OCI-LY7 (cell line): ENCODE measurements at regions not wholly inside any gene's neighbourhood (a gene's known extent, or its start where the extent isn't known, plus 50 kb on each side); places are given as distances from the start of the nearest gene placed in this dataset.

Experiments
- BruUV-seq: library from RNA; stranded (reverse); fragments of 400-500 nt; replicated peaks from 2 replicates; lab custom pipeline; 2021; lab: Mats Ljungman, UMichigan
- CTCF ChIA-PET: fragments of 300-600 bp; sonication (Branson Sonifier 250); formaldehyde crosslinking; loops from one replicate; lab custom pipeline; 2022; ENCODE audit warnings: antibody characterized with exemption; ENCODE audit not compliant: unreplicated experiment; lab: Charles Lee
- POLR2A ChIA-PET: fragments of 300-600 bp; sonication (Branson Sonifier 250); formaldehyde crosslinking; loops from one replicate; lab custom pipeline; 2022; ENCODE audit warnings: antibody characterized with exemption; lab: Charles Lee
- DNase-seq: peaks from one replicate; pipeline ENCODE4 v3.0.0-alpha.2; 2015; ENCODE audit warnings: low spot score
- H2AFZ ChIP-seq: fragments of 200-600 bp; sonication (generic), shearing (Covaris generic); 2 replicates; pipeline ENCODE4 v1.6.1; 2014; ENCODE audit warnings: mild to moderate bottlenecking, antibody characterized with exemption, low read length, moderate library complexity
- H3K27ac ChIP-seq: fragments of 200-600 bp; sonication (generic); 2 replicates; pipeline ENCODE4 v1.5.1; 2014; ENCODE audit warnings: mixed run types, low read depth, mild to moderate bottlenecking, moderate library complexity, low read length, inconsistent platforms; ENCODE audit not compliant: poor library complexity, severe bottlenecking
- H3K36me3 ChIP-seq: fragments of 200-600 bp; sonication (generic); 2 replicates; pipeline ENCODE4 v1.6.1; 2014; ENCODE audit warnings: mild to moderate bottlenecking, antibody characterized with exemption, low read length, moderate library complexity, mixed read lengths; ENCODE audit not compliant: insufficient read depth
- H3K4me1 ChIP-seq: fragments of 200-600 bp; sonication (generic); 2 replicates; pipeline ENCODE4 v1.5.1; 2014; ENCODE audit warnings: mild to moderate bottlenecking, low read length; ENCODE audit not compliant: insufficient read depth, poor library complexity, severe bottlenecking
- H3K4me2 ChIP-seq: fragments of 200-600 bp; sonication (generic); 2 replicates; pipeline ENCODE4 v1.6.1; 2014; ENCODE audit warnings: mild to moderate bottlenecking, low read length
- H3K4me3 ChIP-seq: fragments of 200-600 bp; sonication (generic); 2 replicates; pipeline ENCODE4 v1.5.1; 2014; ENCODE audit warnings: mild to moderate bottlenecking, low read depth, low read length; ENCODE audit not compliant: poor library complexity, severe bottlenecking
- H3K79me2 ChIP-seq: fragments of 200-600 bp; sonication (generic); 2 replicates; pipeline ENCODE4 v1.6.1; 2016; ENCODE audit warnings: low read depth, mild to moderate bottlenecking, low read length, moderate library complexity, mixed read lengths; ENCODE audit not compliant: insufficient read depth
- H3K9me2 ChIP-seq: fragments of 200-600 bp; sonication (generic); 2 replicates; pipeline ENCODE4 v1.6.1; 2016; ENCODE audit warnings: mild to moderate bottlenecking, low read length, mixed read lengths; ENCODE audit not compliant: insufficient read depth
- H3K9me3 ChIP-seq: fragments of 200-600 bp; sonication (generic); 2 replicates; pipeline ENCODE4 v1.6.1; 2014; ENCODE audit warnings: mild to moderate bottlenecking, mixed run types, low read length, mixed read lengths
- H4K20me1 ChIP-seq: fragments of 200-600 bp; sonication (generic); 2 replicates; pipeline ENCODE4 v1.6.1; 2014; ENCODE audit warnings: mild to moderate bottlenecking, antibody characterized with exemption, low read length, moderate library complexity, mixed read lengths; ENCODE audit not compliant: insufficient read depth
- EZH2phosphoT487 ChIP-seq: fragments of 200-600 bp; sonication (generic); IDR thresholded peaks from 2 replicates; pipeline ENCODE4 v1.6.1; 2018; ENCODE audit warnings: low read depth, borderline replicate concordance, mild to moderate bottlenecking, mixed run types, antibody characterized with exemption, low read length, moderate library complexity, mixed read lengths
- intact Hi-C: fragments of 100-400 bp; cut with micrococcal nuclease; formaldehyde crosslinking; loops from one replicate; pipeline ENCODE4 v1.10.0; 2022; ENCODE audit not compliant: unreplicated experiment
- TF ChIP-seq, protein P1 (sequence below): fragments of 200-600 bp; sonication (generic); conservative IDR thresholded peaks from 2 replicates; pipeline ENCODE4 v1.5.1; 2014; ENCODE audit warnings: mild to moderate bottlenecking, antibody characterized with exemption, low read length, moderate library complexity, mixed read lengths

DNA sequence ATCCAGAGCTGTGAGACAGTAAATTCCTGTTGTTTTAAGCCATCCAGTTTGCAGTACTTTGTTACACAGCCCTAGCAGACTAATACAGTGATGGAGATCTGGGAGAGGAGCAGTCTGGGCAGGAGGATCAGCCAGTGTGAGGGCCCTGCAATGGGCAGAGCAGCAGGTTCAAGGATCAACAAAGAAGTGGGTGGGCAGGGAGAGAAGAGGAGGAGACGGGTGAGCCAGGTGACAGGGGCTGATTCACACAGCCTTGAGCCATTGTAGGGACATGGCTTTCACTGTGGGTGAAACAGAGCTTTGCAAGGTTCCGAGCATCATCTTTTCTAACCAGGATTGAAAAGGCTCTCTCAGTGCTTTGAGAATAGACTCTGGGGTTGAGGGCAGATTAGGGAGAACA lies 88.2 kb upstream of the MVB12B start:
- no peak overlapping the region for H3K27ac ChIP-seq
- no peak overlapping the region for H3K4me3 ChIP-seq
- BruUV-seq = no TSS peak
- H3K4me2 ChIP-seq = no peak overlapping the region
- TF ChIP-seq EZH2phosphoT487 = no peak
- TF ChIP-seq, protein P1, sequence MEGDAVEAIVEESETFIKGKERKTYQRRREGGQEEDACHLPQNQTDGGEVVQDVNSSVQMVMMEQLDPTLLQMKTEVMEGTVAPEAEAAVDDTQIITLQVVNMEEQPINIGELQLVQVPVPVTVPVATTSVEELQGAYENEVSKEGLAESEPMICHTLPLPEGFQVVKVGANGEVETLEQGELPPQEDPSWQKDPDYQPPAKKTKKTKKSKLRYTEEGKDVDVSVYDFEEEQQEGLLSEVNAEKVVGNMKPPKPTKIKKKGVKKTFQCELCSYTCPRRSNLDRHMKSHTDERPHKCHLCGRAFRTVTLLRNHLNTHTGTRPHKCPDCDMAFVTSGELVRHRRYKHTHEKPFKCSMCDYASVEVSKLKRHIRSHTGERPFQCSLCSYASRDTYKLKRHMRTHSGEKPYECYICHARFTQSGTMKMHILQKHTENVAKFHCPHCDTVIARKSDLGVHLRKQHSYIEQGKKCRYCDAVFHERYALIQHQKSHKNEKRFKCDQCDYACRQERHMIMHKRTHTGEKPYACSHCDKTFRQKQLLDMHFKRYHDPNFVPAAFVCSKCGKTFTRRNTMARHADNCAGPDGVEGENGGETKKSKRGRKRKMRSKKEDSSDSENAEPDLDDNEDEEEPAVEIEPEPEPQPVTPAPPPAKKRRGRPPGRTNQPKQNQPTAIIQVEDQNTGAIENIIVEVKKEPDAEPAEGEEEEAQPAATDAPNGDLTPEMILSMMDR = no peak
- intact Hi-C loops = no loop called here
- DNase-seq = no peak
- no peaks in the 10 kb centered on the region for H3K36me3 ChIP-seq
- no peak overlapping the region for H2AFZ ChIP-seq
- no peaks in the 10 kb centered on the region for H4K20me1 ChIP-seq
- no peaks in the 10 kb centered on the region for H3K9me2 ChIP-seq
- POLR2A ChIA-PET = no interaction called here
- peaks cover 9% of the 10 kb centered on the region for H3K4me1 ChIP-seq
- H3K9me3 ChIP-seq = 0 out of 2 replicates have a peak, but pooled peaks cover 3% of the 10 kb centered on the region
- CTCF ChIA-PET = no interaction called here
- H3K79me2 ChIP-seq = no peaks in the 10 kb centered on the region

DNA sequence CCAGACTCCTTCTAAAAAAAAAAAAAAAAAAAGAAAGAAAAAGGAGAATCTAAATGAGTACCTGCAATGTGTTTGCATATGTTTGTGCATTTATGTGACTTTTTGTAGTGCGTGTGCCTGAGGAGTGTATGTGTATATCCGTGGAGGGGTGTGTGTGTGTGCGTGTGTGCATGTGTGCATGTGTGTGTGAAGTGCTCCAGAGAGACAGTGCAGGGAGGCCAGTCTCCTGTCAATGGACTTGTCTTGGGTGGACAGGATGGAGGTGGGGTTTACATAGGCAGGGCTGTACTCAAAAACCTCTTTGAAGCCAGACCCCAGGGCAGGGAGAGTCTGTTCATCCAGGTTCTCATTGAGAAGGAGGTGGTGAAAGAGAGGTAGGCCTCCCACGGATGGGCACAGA lies 87.1 kb upstream of the MVB12B start:
- Histone ChIP-seq H3K4me2 (no peak overlapping the region), H3K9me2 (no peaks in the 10 kb centered on the region), H3K4me3 (no peak overlapping the region), H4K20me1 (no peaks in the 10 kb centered on the region), H3K79me2 (no peaks in the 10 kb centered on the region), H2AFZ (no peak overlapping the region), H3K9me3 (0 out of 2 replicates have a peak, but pooled peaks cover 3% of the 10 kb centered on the region), H3K36me3 (no peaks in the 10 kb centered on the region), H3K27ac (no peak overlapping the region), H3K4me1 (peaks cover 9% of the 10 kb centered on the region)
- no peak for DNase-seq
- no TSS peak for BruUV-seq
- no peak for TF ChIP-seq EZH2phosphoT487
- TF ChIP-seq, protein P1 = no peak
- CTCF ChIA-PET = no interaction called here
- POLR2A ChIA-PET = interaction anchor here (0.6 to 0.7 kb wide), 2 partner anchors 54 to 372 kb away, joined by 3 to 4 read pairs; no protein-coding TSS in a partner anchor
- intact Hi-C loops = no loop called here

DNA sequence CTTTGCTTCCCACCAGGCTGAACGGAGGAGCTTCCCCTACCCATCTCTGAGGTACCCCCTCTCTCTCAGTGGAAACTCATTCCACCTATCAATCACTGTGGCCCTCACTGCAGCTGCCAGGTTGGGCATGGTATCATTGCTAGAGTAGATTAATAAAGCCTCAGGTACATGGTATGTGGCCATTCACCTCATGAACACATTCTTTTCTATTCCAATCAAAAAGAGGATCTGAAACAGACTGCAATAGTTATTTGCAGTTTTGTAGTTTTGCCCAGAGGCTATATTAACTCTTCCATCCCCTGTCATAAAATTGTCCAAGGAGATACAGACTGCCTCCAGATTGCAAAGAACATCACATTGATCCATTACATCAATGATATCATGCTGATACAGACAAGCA lies 85.8 kb upstream of the MVB12B start:
- Histone ChIP-seq H2AFZ (no peak overlapping the region), H3K4me1 (peaks cover 9% of the 10 kb centered on the region), H3K4me2 (no peak overlapping the region), H3K36me3 (no peaks in the 10 kb centered on the region), H3K4me3 (no peak overlapping the region), H3K27ac (no peak overlapping the region), H3K79me2 (no peaks in the 10 kb centered on the region), H3K9me3 (0 out of 2 replicates have a peak, but pooled peaks cover 3% of the 10 kb centered on the region), H4K20me1 (no peaks in the 10 kb centered on the region), H3K9me2 (no peaks in the 10 kb centered on the region)
- no TSS peak for BruUV-seq
- DNase-seq = peak; percentile 10
- ChIA-PET CTCF (no interaction called here), POLR2A (interaction anchor here (0.6 kb wide), 1 partner anchor 97 kb away, joined by 4 read pairs; no protein-coding TSS in a partner anchor)
- intact Hi-C loops = no loop called here
- no peak for TF ChIP-seq EZH2phosphoT487
- TF ChIP-seq, protein P1 = no peak
